A549 (cell line): ENCODE measurements at regions not wholly inside any gene's neighbourhood (a gene's known extent, or its start where the extent isn't known, plus 50 kb on each side); places are given as distances from the start of the nearest gene placed in this dataset.
"Not testable (repeated sequence)": the region's sequence is repeated elsewhere in the genome, so short reads cannot be mapped to it uniquely, and the experiment has no call there.

Source experiments
- CTCF ChIP-seq: fragments of >200 bp; sonication (Bioruptor Twin); formaldehyde crosslinking; IDR thresholded peaks from 3 replicates; pipeline ENCODE4 v1.5.1; 2016
- MAZ ChIP-seq: fragments of 150-350 bp; IDR thresholded peaks from 2 replicates; pipeline ENCODE4 v1.6.1; 2014; ENCODE audit warnings: antibody characterized with exemption, low read depth, low read length, borderline replicate concordance
- MYC ChIP-seq: IDR thresholded peaks from 2 replicates; pipeline ENCODE4 v1.6.1; 2012; ENCODE audit warnings: mild to moderate bottlenecking, inconsistent platforms, low read length, improper control_type of control experiment, borderline replicate concordance
- POLR2A ChIP-seq: IDR thresholded peaks from 2 replicates; pipeline ENCODE4 v1.6.1; 2012; ENCODE audit warnings: mild to moderate bottlenecking, low read length
- RAD21 ChIP-seq, 2 experiments: fragments of >200 bp in 1 of 2; sonication (Bioruptor Twin) in 1 of 2; formaldehyde crosslinking in 1 of 2; IDR thresholded peaks in 1 of 2; conservative IDR thresholded peaks in 1 of 2; 2 replicates in 1 of 2; 3 replicates in 1 of 2; pipeline ENCODE4 v1.6.1; 2012 to 2018; ENCODE audit warnings: inconsistent platforms in 1 of 2

GRCh38 chr1:841671-842425 is 81.9 kb upstream of the SAMD11 start:
- not testable (repeated sequence) for TF ChIP-seq CTCF; RAD21 (conservative IDR thresholded peaks at IDR 0.05 in 1 of 2, IDR thresholded peaks at IDR 0.05 in 1 of 2); MYC; POLR2A; MAZ
